Neural cell (in vitro differentiated cells): ENCODE measurements at regions not wholly inside any gene's neighbourhood (a gene's known extent, or its start where the extent isn't known, plus 50 kb on each side); places are given as distances from the start of the nearest gene placed in this dataset.

Experiments used
- H2AFZ ChIP-seq: fragments of 200-600, 300-800 bp; sonication (generic), shearing (Covaris generic); 2 replicates; pipeline ENCODE4 v1.6.0; 2014; ENCODE audit warnings: low read depth, mild to moderate bottlenecking, antibody characterized with exemption, low read length, moderate library complexity
- H3F3A ChIP-seq: fragments of 200-600 bp; shearing (Covaris generic); 2 replicates; pipeline ENCODE4 v1.6.1; 2016; ENCODE audit warnings: mild to moderate bottlenecking, moderate library complexity, mixed read lengths, antibody characterized with exemption, low read length; ENCODE audit not compliant: insufficient read depth, poor library complexity, severe bottlenecking
- H3K27ac ChIP-seq: fragments of 200-600, 300-800 bp; sonication (generic), shearing (Covaris generic); 2 replicates; pipeline ENCODE4 v1.5.1; 2014; ENCODE audit warnings: mild to moderate bottlenecking, low read length, moderate library complexity
- H3K27me3 ChIP-seq: fragments of 300-800, 200-600 bp; sonication (generic), shearing (Covaris generic); 2 replicates; pipeline ENCODE4 v1.6.0; 2014; ENCODE audit warnings: mild to moderate bottlenecking, low read depth, low read length, moderate library complexity; ENCODE audit not compliant: insufficient read depth
- H3K36me3 ChIP-seq: fragments of 300-800, 200-600 bp; sonication (generic), shearing (Covaris generic); 2 replicates; pipeline ENCODE4 v1.5.1; 2014; ENCODE audit warnings: mild to moderate bottlenecking, antibody characterized with exemption, low read length, moderate library complexity; ENCODE audit not compliant: insufficient read depth
- H3K4me2 ChIP-seq: fragments of 300-800, 200-600 bp; sonication (generic), shearing (Covaris generic); 2 replicates; pipeline ENCODE4 v1.6.0; 2014; ENCODE audit warnings: mild to moderate bottlenecking, low read length
- H3K4me3 ChIP-seq: fragments of 300-800, 200-600 bp; sonication (generic), shearing (Covaris generic); 2 replicates; pipeline ENCODE4 v1.5.1; 2014; ENCODE audit warnings: mild to moderate bottlenecking, low read length, moderate library complexity
- H3K79me2 ChIP-seq: fragments of 200-600 bp; shearing (Covaris generic); replicated peaks from 2 replicates; pipeline ENCODE4 v1.6.0; 2014; ENCODE audit warnings: mild to moderate bottlenecking, low read length, moderate library complexity; ENCODE audit not compliant: insufficient read depth
- H3K9ac ChIP-seq: fragments of 300-800, 200-600 bp; sonication (generic), shearing (Covaris generic); 2 replicates; pipeline ENCODE4 v1.6.1; 2016; ENCODE audit warnings: mild to moderate bottlenecking, low read length, mixed read lengths
- H3K9me2 ChIP-seq: fragments of 200-600 bp; shearing (Covaris generic); 2 replicates; pipeline ENCODE4 v1.6.1; 2016; ENCODE audit warnings: mild to moderate bottlenecking, low read length, mixed read lengths; ENCODE audit not compliant: insufficient read depth
- H3K9me3 ChIP-seq: fragments of 200-600, 300-800 bp; sonication (generic), shearing (Covaris generic); 2 replicates; pipeline ENCODE4 v1.6.1; 2016; ENCODE audit warnings: mild to moderate bottlenecking, mixed run types, low read length, moderate library complexity, mixed read lengths
- H4K20me1 ChIP-seq: fragments of 200-600 bp; shearing (Covaris generic); 2 replicates; pipeline ENCODE4 v1.6.1; 2016; ENCODE audit warnings: mild to moderate bottlenecking, mixed run types; ENCODE audit not compliant: insufficient read depth
- CTCF ChIP-seq: fragments of 450-650 bp; IDR thresholded peaks from 2 replicates; pipeline ENCODE4 v1.5.1; 2014; ENCODE audit warnings: antibody characterized with exemption, mild to moderate bottlenecking, moderate library complexity; ENCODE audit not compliant: poor library complexity, severe bottlenecking
- EZH2 ChIP-seq: fragments of 200-600, 300-800 bp; shearing (Covaris generic), sonication (generic); IDR thresholded peaks from 2 replicates; pipeline ENCODE4 v1.6.1; 2014; ENCODE audit warnings: antibody characterized with exemption, low read length, borderline replicate concordance, mild to moderate bottlenecking; ENCODE audit not compliant: insufficient read depth, poor library complexity, severe bottlenecking
- MXI1 ChIP-seq: fragments of 450-650 bp; conservative IDR thresholded peaks from 2 replicates; pipeline ENCODE4 v1.6.1; 2014; ENCODE audit warnings: antibody characterized with exemption, mild to moderate bottlenecking; ENCODE audit not compliant: poor library complexity, severe bottlenecking
- POLR2AphosphoS5 ChIP-seq: IDR thresholded peaks from 2 replicates; pipeline ENCODE4 v1.6.1; 2012
- RAD21 ChIP-seq: fragments of 450-650 bp; conservative IDR thresholded peaks from 2 replicates; pipeline ENCODE4 v1.6.1; 2014; ENCODE audit warnings: antibody characterized with exemption, mild to moderate bottlenecking, moderate library complexity
- REST ChIP-seq: IDR thresholded peaks from 2 replicates; pipeline ENCODE4 v1.6.1; 2012; ENCODE audit warnings: borderline replicate concordance
- SMC3 ChIP-seq: fragments of 450-650 bp; conservative IDR thresholded peaks from 2 replicates; pipeline ENCODE4 v1.6.1; 2014; ENCODE audit warnings: antibody characterized with exemption, mild to moderate bottlenecking, moderate library complexity; ENCODE audit not compliant: poor library complexity
- TAF1 ChIP-seq: IDR thresholded peaks from 2 replicates; pipeline ENCODE4 v1.6.1; 2012; ENCODE audit warnings: low read depth

- H4K20me1 ChIP-seq, result no peaks in the 10 kb centered on the region
- H3F3A ChIP-seq, result no peaks in the 10 kb centered on the region
- no peaks in the 10 kb centered on the region for H3K9me3 ChIP-seq
- no peaks in the 10 kb centered on the region for H3K9me2 ChIP-seq
- H3K4me2 ChIP-seq, result no peak overlapping the region
- H3K4me3 ChIP-seq, result no peak overlapping the region
- no peaks in the 10 kb centered on the region for H3K36me3 ChIP-seq
- no peak for TF ChIP-seq CTCF
- no peak for TF ChIP-seq POLR2AphosphoS5
- no peak for TF ChIP-seq REST
- TF ChIP-seq TAF1, result no peak
- no peak overlapping the region for H3K27ac ChIP-seq
- H3K79me2 ChIP-seq, result no peaks in the 10 kb centered on the region
- no peaks in the 10 kb centered on the region for H3K27me3 ChIP-seq
- H3K9ac ChIP-seq, result no peak overlapping the region
- no peak overlapping the region for H2AFZ ChIP-seq
Observed at GRCh38 chr1:106957795-106958194, 98.7 kb upstream of the PRMT6 start.

- H3F3A ChIP-seq, result no peaks in the 10 kb centered on the region
- no peak overlapping the region for H2AFZ ChIP-seq
- no peak overlapping the region for H3K4me3 ChIP-seq
- no peak for TF ChIP-seq SMC3
- TF ChIP-seq TAF1, result no peak
- TF ChIP-seq RAD21, result no peak
- no peak for TF ChIP-seq MXI1
- TF ChIP-seq EZH2, result no peak
- TF ChIP-seq REST, result no peak
- TF ChIP-seq POLR2AphosphoS5, result no peak
- no peak for TF ChIP-seq CTCF
- H4K20me1 ChIP-seq, result no peaks in the 10 kb centered on the region
- no peaks in the 10 kb centered on the region for H3K9me3 ChIP-seq
- H3K9ac ChIP-seq, result no peak overlapping the region
- no peaks in the 10 kb centered on the region for H3K79me2 ChIP-seq
- H3K9me2 ChIP-seq, result no peaks in the 10 kb centered on the region
- H3K4me2 ChIP-seq, result no peak overlapping the region
- no peak overlapping the region for H3K27ac ChIP-seq
- H3K36me3 ChIP-seq, result no peaks in the 10 kb centered on the region
- no peaks in the 10 kb centered on the region for H3K27me3 ChIP-seq
Observed at GRCh38 chr1:106960412-106960811, 96.1 kb upstream of the PRMT6 start.
